ENCODE measurements at regions not wholly inside any gene's neighbourhood (a gene's known extent, or its start where the extent isn't known, plus 50 kb on each side); places are given as distances from the start of the nearest gene placed in this dataset.
"Not testable (repeated sequence)": the region's sequence is repeated elsewhere in the genome, so short reads cannot be mapped to it uniquely, and the experiment has no call there.

- not testable (repeated sequence) for TF ChIP-seq ZNF384 (IDR thresholded peaks at IDR 0.05); TARDBP (IDR thresholded peaks at IDR 0.05); FOXA1 (IDR thresholded peaks at IDR 0.05); ELF4 (IDR thresholded peaks at IDR 0.05); FOXK2 (IDR thresholded peaks at IDR 0.05); NFRKB (IDR thresholded peaks at IDR 0.05); L3MBTL2 (conservative IDR thresholded peaks at IDR 0.05); PKNOX1 (IDR thresholded peaks at IDR 0.05); ARNT (IDR thresholded peaks at IDR 0.05); BHLHE40 (IDR thresholded peaks at IDR 0.05; ENCODE audit: borderline replicate concordance); SUZ12 (IDR thresholded peaks at IDR 0.05); FOXM1 (IDR thresholded peaks at IDR 0.05; ENCODE audit: borderline replicate concordance)
Observed at GRCh38 chr3:147287370-147287769, 119.0 kb downstream of the ZIC4 start.

Data from HEK293T (cell line).